Astrocyte of the cerebellum (primary cell): ENCODE measurements at regions not wholly inside any gene's neighbourhood (a gene's known extent, or its start where the extent isn't known, plus 50 kb on each side); places are given as distances from the start of the nearest gene placed in this dataset.

Experiments
- DNase-seq: peaks from one replicate; pipeline ENCODE4 v3.0.0-alpha.2; 2011; ENCODE audit warnings: low read depth
- H3K4me3 ChIP-seq: 2 replicates; pipeline ENCODE4 v1.5.1; 2011; ENCODE audit warnings: mild to moderate bottlenecking, low read depth, low read length, moderate library complexity
- in situ Hi-C: cut with HindIII; loops from 2 replicates; pipeline ENCODE4 v1.10.0; 2017; ENCODE audit warnings: low sequenced_read_pairs
- TF ChIP-seq, protein P1 (sequence below): IDR thresholded peaks from 2 replicates; pipeline ENCODE4 v1.5.1; 2012; ENCODE audit warnings: low read length, low read depth, moderate library complexity, mild to moderate bottlenecking; ENCODE audit errors: missing control alignments

- no peak for DNase-seq
- in situ Hi-C loops, result no loop called here
- no peak overlapping the region for H3K4me3 ChIP-seq
- TF ChIP-seq, protein P1, sequence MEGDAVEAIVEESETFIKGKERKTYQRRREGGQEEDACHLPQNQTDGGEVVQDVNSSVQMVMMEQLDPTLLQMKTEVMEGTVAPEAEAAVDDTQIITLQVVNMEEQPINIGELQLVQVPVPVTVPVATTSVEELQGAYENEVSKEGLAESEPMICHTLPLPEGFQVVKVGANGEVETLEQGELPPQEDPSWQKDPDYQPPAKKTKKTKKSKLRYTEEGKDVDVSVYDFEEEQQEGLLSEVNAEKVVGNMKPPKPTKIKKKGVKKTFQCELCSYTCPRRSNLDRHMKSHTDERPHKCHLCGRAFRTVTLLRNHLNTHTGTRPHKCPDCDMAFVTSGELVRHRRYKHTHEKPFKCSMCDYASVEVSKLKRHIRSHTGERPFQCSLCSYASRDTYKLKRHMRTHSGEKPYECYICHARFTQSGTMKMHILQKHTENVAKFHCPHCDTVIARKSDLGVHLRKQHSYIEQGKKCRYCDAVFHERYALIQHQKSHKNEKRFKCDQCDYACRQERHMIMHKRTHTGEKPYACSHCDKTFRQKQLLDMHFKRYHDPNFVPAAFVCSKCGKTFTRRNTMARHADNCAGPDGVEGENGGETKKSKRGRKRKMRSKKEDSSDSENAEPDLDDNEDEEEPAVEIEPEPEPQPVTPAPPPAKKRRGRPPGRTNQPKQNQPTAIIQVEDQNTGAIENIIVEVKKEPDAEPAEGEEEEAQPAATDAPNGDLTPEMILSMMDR, result no peak
Measured at GRCh38 chr10:81213370-81213769, 661.6 kb upstream of the NRG3 start.

DNA sequence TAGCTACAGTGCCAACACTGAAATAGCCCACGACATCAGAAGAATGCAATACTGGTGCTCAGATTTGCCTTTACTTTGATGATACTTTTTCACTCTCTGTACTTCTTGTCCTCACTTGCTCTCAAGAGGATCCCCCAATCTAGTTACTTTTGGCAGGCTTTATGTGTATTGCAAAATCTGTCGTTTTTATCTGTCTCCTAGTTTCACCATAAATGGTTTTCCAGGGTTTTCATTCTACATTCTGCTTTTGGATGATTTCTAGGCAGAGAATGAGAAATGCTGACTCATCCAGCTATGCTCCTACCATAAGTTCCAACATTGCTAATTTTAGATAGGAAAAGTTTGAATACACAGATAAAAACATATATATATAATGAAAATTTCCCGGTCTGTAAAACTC lies 659.5 kb upstream of the NRG3 start:
- in situ Hi-C loops, result no loop called here
- H3K4me3 ChIP-seq, result no peak overlapping the region
- DNase-seq, result no peak
- TF ChIP-seq, protein P1, result no peak

- no peak for DNase-seq
- TF ChIP-seq, protein P1, result no peak
- in situ Hi-C loops, result no loop called here
- no peak overlapping the region for H3K4me3 ChIP-seq
Measured at GRCh38 chr10:81216949-81217348, 658.0 kb upstream of the NRG3 start.

- in situ Hi-C loops, result no loop called here
- DNase-seq, result no peak
Measured at GRCh38 chr10:81218307-81218706, 656.7 kb upstream of the NRG3 start.

GRCh38 chr10:81219758-81220157 lies 655.2 kb upstream of the NRG3 start:
- DNase-seq, result no peak
- H3K4me3 ChIP-seq, result no peak overlapping the region
- in situ Hi-C loops, result no loop called here
- TF ChIP-seq, protein P1, result no peak

More at GRCh38 chr10:81218307-81218706, 656.7 kb upstream of the NRG3 start:
- TF ChIP-seq, protein P1, result no peak
- no peak overlapping the region for H3K4me3 ChIP-seq

- H3K4me3 ChIP-seq, result no peak overlapping the region
- no peak for DNase-seq
- TF ChIP-seq, protein P1, result no peak
- in situ Hi-C loops, result no loop called here
Measured at GRCh38 chr10:81248886-81249285, 626.1 kb upstream of the NRG3 start.
